ENCODE measurements at regions not wholly inside any gene's neighbourhood (a gene's known extent, or its start where the extent isn't known, plus 50 kb on each side); places are given as distances from the start of the nearest gene placed in this dataset.

- Mint-ChIP-seq H3K9me3 (no peaks in the 10 kb centered on the region), H3K36me3 (no peaks in the 10 kb centered on the region), H3K27me3 (ENCODE audit: low read depth) (peaks cover 8% of the 10 kb centered on the region), H3K27ac (no peak overlapping the region), H3K4me1 (peaks cover 12% of the 10 kb centered on the region; the same call in 1 of the 2 replicates), H3K4me3 (no peak overlapping the region)
- ChIA-PET CTCF (interaction anchor here (1.0 to 2.1 kb wide), 4 partner anchors 127 to 382 kb away, joined by 4 to 13 read pairs (median 5); no protein-coding TSS in a partner anchor), POLR2A (interaction anchor here (1.5 kb wide), 1 partner anchor 382 kb away, joined by 3 read pairs; no protein-coding TSS in a partner anchor)
- TF ChIP-seq, protein P1, sequence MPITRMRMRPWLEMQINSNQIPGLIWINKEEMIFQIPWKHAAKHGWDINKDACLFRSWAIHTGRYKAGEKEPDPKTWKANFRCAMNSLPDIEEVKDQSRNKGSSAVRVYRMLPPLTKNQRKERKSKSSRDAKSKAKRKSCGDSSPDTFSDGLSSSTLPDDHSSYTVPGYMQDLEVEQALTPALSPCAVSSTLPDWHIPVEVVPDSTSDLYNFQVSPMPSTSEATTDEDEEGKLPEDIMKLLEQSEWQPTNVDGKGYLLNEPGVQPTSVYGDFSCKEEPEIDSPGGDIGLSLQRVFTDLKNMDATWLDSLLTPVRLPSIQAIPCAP (CRISPR knock-in tag; IDR thresholded peaks at IDR 0.05) = no peak
- TF ChIP-seq, protein P2, sequence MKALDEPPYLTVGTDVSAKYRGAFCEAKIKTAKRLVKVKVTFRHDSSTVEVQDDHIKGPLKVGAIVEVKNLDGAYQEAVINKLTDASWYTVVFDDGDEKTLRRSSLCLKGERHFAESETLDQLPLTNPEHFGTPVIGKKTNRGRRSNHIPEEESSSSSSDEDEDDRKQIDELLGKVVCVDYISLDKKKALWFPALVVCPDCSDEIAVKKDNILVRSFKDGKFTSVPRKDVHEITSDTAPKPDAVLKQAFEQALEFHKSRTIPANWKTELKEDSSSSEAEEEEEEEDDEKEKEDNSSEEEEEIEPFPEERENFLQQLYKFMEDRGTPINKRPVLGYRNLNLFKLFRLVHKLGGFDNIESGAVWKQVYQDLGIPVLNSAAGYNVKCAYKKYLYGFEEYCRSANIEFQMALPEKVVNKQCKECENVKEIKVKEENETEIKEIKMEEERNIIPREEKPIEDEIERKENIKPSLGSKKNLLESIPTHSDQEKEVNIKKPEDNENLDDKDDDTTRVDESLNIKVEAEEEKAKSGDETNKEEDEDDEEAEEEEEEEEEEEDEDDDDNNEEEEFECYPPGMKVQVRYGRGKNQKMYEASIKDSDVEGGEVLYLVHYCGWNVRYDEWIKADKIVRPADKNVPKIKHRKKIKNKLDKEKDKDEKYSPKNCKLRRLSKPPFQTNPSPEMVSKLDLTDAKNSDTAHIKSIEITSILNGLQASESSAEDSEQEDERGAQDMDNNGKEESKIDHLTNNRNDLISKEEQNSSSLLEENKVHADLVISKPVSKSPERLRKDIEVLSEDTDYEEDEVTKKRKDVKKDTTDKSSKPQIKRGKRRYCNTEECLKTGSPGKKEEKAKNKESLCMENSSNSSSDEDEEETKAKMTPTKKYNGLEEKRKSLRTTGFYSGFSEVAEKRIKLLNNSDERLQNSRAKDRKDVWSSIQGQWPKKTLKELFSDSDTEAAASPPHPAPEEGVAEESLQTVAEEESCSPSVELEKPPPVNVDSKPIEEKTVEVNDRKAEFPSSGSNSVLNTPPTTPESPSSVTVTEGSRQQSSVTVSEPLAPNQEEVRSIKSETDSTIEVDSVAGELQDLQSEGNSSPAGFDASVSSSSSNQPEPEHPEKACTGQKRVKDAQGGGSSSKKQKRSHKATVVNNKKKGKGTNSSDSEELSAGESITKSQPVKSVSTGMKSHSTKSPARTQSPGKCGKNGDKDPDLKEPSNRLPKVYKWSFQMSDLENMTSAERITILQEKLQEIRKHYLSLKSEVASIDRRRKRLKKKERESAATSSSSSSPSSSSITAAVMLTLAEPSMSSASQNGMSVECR (CRISPR knock-in tag; IDR thresholded peaks at IDR 0.05; ENCODE audit: borderline replicate concordance) = no peak
- no peak for TF ChIP-seq FOXJ3 (CRISPR knock-in tag; IDR thresholded peaks at IDR 0.05; ENCODE audit: borderline replicate concordance)
- TF ChIP-seq, protein P3, sequence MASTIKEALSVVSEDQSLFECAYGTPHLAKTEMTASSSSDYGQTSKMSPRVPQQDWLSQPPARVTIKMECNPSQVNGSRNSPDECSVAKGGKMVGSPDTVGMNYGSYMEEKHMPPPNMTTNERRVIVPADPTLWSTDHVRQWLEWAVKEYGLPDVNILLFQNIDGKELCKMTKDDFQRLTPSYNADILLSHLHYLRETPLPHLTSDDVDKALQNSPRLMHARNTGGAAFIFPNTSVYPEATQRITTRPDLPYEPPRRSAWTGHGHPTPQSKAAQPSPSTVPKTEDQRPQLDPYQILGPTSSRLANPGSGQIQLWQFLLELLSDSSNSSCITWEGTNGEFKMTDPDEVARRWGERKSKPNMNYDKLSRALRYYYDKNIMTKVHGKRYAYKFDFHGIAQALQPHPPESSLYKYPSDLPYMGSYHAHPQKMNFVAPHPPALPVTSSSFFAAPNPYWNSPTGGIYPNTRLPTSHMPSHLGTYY (CRISPR knock-in tag; IDR thresholded peaks at IDR 0.05) = no peak
- TF ChIP-seq TEAD4 (CRISPR knock-in tag; IDR thresholded peaks at IDR 0.05) = no peak
- no peak for TF ChIP-seq EMX1 (CRISPR knock-in tag; IDR thresholded peaks at IDR 0.05)
- TF ChIP-seq ZBTB21 (CRISPR knock-in tag; IDR thresholded peaks at IDR 0.05; ENCODE audit: borderline replicate concordance) = no peak
- TF ChIP-seq GRHL2 (CRISPR knock-in tag; IDR thresholded peaks at IDR 0.05; ENCODE audit: insufficient replicate concordance, severe bottlenecking) = no peak
- TF ChIP-seq USF1 (CRISPR knock-in tag; IDR thresholded peaks at IDR 0.05) = no peak
- TF ChIP-seq, protein P4, sequence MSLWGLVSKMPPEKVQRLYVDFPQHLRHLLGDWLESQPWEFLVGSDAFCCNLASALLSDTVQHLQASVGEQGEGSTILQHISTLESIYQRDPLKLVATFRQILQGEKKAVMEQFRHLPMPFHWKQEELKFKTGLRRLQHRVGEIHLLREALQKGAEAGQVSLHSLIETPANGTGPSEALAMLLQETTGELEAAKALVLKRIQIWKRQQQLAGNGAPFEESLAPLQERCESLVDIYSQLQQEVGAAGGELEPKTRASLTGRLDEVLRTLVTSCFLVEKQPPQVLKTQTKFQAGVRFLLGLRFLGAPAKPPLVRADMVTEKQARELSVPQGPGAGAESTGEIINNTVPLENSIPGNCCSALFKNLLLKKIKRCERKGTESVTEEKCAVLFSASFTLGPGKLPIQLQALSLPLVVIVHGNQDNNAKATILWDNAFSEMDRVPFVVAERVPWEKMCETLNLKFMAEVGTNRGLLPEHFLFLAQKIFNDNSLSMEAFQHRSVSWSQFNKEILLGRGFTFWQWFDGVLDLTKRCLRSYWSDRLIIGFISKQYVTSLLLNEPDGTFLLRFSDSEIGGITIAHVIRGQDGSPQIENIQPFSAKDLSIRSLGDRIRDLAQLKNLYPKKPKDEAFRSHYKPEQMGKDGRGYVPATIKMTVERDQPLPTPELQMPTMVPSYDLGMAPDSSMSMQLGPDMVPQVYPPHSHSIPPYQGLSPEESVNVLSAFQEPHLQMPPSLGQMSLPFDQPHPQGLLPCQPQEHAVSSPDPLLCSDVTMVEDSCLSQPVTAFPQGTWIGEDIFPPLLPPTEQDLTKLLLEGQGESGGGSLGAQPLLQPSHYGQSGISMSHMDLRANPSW (CRISPR knock-in tag; conservative IDR thresholded peaks at IDR 0.05; ENCODE audit: low read depth) = no peak
- no peak for TF ChIP-seq SP1 (CRISPR knock-in tag; conservative IDR thresholded peaks at IDR 0.05)
- no peak for TF ChIP-seq SOX15 (CRISPR knock-in tag; IDR thresholded peaks at IDR 0.05)
- TF ChIP-seq, protein P5, sequence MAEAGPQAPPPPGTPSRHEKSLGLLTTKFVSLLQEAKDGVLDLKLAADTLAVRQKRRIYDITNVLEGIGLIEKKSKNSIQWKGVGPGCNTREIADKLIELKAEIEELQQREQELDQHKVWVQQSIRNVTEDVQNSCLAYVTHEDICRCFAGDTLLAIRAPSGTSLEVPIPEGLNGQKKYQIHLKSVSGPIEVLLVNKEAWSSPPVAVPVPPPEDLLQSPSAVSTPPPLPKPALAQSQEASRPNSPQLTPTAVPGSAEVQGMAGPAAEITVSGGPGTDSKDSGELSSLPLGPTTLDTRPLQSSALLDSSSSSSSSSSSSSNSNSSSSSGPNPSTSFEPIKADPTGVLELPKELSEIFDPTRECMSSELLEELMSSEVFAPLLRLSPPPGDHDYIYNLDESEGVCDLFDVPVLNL (CRISPR knock-in tag; IDR thresholded peaks at IDR 0.05; ENCODE audit: borderline replicate concordance, low read depth) = no peak
- no peak for ATAC-seq
- no peak for DNase-seq (ENCODE audit: low spot score)
Observed at GRCh38 chr10:116792817-116793216, 50.5 kb upstream of the HSPA12A start.

- H3K9me3 Mint-ChIP-seq = no peaks in the 10 kb centered on the region
- H3K27ac Mint-ChIP-seq = no peak overlapping the region
- no peak for DNase-seq (ENCODE audit: low spot score)
- H3K4me3 Mint-ChIP-seq = no peak overlapping the region
- no peak for ATAC-seq
- H3K36me3 Mint-ChIP-seq = no peaks in the 10 kb centered on the region
- ChIA-PET POLR2A (no interaction called here), CTCF (interaction anchor here (0.6 to 4.3 kb wide), 31 partner anchors 9 to 379 kb away, joined by 3 to 99 read pairs (median 4); partner anchors contain the start of genes ENO4 and SHTN1)
- H3K27me3 Mint-ChIP-seq (ENCODE audit: low read depth) = peaks cover 8% of the 10 kb centered on the region
- H3K4me1 Mint-ChIP-seq = peaks cover 19% of the 10 kb centered on the region
- TF ChIP-seq CBFB (CRISPR knock-in tag; IDR thresholded peaks at IDR 0.05; ENCODE audit: low read depth) (no peak), NFE2L1 (CRISPR knock-in tag; IDR thresholded peaks at IDR 0.05) (no peak), MLX (CRISPR knock-in tag; IDR thresholded peaks at IDR 0.05) (no peak)
- TF ChIP-seq, protein P6, sequence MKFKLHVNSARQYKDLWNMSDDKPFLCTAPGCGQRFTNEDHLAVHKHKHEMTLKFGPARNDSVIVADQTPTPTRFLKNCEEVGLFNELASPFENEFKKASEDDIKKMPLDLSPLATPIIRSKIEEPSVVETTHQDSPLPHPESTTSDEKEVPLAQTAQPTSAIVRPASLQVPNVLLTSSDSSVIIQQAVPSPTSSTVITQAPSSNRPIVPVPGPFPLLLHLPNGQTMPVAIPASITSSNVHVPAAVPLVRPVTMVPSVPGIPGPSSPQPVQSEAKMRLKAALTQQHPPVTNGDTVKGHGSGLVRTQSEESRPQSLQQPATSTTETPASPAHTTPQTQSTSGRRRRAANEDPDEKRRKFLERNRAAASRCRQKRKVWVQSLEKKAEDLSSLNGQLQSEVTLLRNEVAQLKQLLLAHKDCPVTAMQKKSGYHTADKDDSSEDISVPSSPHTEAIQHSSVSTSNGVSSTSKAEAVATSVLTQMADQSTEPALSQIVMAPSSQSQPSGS (CRISPR knock-in tag; IDR thresholded peaks at IDR 0.05; ENCODE audit: borderline replicate concordance, low read depth) = no peak
- TF ChIP-seq, protein P7, sequence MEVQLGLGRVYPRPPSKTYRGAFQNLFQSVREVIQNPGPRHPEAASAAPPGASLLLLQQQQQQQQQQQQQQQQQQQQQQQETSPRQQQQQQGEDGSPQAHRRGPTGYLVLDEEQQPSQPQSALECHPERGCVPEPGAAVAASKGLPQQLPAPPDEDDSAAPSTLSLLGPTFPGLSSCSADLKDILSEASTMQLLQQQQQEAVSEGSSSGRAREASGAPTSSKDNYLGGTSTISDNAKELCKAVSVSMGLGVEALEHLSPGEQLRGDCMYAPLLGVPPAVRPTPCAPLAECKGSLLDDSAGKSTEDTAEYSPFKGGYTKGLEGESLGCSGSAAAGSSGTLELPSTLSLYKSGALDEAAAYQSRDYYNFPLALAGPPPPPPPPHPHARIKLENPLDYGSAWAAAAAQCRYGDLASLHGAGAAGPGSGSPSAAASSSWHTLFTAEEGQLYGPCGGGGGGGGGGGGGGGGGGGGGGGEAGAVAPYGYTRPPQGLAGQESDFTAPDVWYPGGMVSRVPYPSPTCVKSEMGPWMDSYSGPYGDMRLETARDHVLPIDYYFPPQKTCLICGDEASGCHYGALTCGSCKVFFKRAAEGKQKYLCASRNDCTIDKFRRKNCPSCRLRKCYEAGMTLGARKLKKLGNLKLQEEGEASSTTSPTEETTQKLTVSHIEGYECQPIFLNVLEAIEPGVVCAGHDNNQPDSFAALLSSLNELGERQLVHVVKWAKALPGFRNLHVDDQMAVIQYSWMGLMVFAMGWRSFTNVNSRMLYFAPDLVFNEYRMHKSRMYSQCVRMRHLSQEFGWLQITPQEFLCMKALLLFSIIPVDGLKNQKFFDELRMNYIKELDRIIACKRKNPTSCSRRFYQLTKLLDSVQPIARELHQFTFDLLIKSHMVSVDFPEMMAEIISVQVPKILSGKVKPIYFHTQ (CRISPR knock-in tag; IDR thresholded peaks at IDR 0.05) = no peak
Observed at GRCh38 chr10:116796469-116796868, 52.8 kb upstream of the ENO4 start.

All from WTC11 (cell line).